Ascending aorta (tissue), 2 donors: ENCODE measurements at regions not wholly inside any gene's neighbourhood (a gene's known extent, or its start where the extent isn't known, plus 50 kb on each side); places are given as distances from the start of the nearest gene placed in this dataset.

Experiments used
- DNase-seq, 2 donors: peaks; one replicate each; pipeline ENCODE4 v3.0.0-alpha.2; 2019; ENCODE audit warnings: low spot score in 2 of 2
- H3K27ac ChIP-seq, 2 donors: fragments of 200-600 bp; sonication (generic); one replicate each; pipeline ENCODE4 v1.5.1; 2016 to 2017; ENCODE audit warnings: mild to moderate bottlenecking in 1 of 2
- H3K27me3 ChIP-seq: fragments of 200-600 bp; sonication (generic); one replicate; pipeline ENCODE4 v1.5.1; 2017
- H3K36me3 ChIP-seq, 2 donors: fragments of 200-600 bp; sonication (generic); one replicate each; pipeline ENCODE4 v1.5.1; 2016
- H3K4me1 ChIP-seq, 2 donors: fragments of 200-600 bp; sonication (generic); one replicate each; pipeline ENCODE4 v1.5.1; 2016 to 2017; ENCODE audit warnings: mild to moderate bottlenecking in 1 of 2
- H3K4me3 ChIP-seq, 2 donors: fragments of 200-600 bp; sonication (generic); one replicate each; pipeline ENCODE4 v1.5.1; 2016 to 2017; ENCODE audit warnings: mild to moderate bottlenecking in 1 of 2
- H3K9me3 ChIP-seq, 2 donors: fragments of 200-600 bp; sonication (generic); one replicate each; pipeline ENCODE4 v1.5.1; 2016
- intact Hi-C: fragments of 100-400 bp; cut with DNase I; formaldehyde crosslinking; loops from one replicate; pipeline ENCODE4 v1.15.1; 2023
- TF ChIP-seq, protein P1 (sequence below), 3 experiments: fragments of 200-600 bp in 2 of 3; fragments of 450-650 bp in 1 of 3; sonication (generic) in 2 of 3; IDR thresholded peaks; one replicate each; pipeline ENCODE4 v1.5.1; 2016 to 2019; ENCODE audit warnings: antibody characterized with exemption in 3 of 3, mild to moderate bottlenecking in 1 of 3, moderate library complexity in 1 of 3

DNA sequence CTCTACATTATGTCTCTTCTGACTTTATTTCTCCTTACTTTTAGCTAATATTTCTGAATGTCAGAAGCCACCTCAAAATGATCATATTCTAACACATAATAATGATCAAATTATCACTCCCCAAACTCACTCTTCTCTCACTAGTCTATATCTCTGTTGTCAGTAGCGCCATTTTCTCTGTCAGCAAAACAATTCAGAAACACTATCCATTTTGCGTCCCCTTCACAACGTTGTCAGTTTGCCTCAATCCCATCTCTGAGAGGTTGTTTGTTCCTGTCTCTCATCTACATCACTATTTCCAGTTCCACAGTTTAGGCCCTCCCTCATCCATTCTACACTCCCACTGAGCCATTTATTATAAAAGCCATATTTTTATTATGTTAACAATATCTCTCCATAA lies 1376.3 kb upstream of the ACVR2A start:
- TF ChIP-seq, protein P1, sequence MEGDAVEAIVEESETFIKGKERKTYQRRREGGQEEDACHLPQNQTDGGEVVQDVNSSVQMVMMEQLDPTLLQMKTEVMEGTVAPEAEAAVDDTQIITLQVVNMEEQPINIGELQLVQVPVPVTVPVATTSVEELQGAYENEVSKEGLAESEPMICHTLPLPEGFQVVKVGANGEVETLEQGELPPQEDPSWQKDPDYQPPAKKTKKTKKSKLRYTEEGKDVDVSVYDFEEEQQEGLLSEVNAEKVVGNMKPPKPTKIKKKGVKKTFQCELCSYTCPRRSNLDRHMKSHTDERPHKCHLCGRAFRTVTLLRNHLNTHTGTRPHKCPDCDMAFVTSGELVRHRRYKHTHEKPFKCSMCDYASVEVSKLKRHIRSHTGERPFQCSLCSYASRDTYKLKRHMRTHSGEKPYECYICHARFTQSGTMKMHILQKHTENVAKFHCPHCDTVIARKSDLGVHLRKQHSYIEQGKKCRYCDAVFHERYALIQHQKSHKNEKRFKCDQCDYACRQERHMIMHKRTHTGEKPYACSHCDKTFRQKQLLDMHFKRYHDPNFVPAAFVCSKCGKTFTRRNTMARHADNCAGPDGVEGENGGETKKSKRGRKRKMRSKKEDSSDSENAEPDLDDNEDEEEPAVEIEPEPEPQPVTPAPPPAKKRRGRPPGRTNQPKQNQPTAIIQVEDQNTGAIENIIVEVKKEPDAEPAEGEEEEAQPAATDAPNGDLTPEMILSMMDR (IDR thresholded peaks at IDR 0.05) = no peak
- Histone ChIP-seq H3K36me3 (no peaks in the 10 kb centered on the region), H3K9me3 (no peaks in the 10 kb centered on the region), H3K4me3 (no peak overlapping the region), H3K27me3 (no peaks in the 10 kb centered on the region), H3K27ac (no peak overlapping the region), H3K4me1 (no peaks in the 10 kb centered on the region)
- no peak for DNase-seq
- intact Hi-C loops = no loop called here

DNA sequence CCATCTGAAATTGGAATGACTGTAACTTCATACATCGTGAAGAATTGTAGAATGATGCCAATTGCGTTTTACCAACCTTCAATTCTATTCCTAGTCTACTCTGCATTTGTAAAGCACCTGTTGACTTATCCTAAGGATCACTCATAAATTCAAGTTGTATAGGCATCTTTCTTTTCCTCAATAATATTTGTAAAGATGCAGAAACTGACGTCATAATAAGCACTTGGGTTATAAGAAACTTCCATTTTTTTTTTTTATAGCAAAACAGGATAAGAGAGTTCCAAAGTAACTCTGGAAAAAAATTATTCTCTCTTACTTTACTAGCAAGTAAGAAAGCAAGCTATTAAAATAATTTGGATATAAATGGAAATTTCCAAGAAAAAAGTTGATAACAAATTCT lies 1377.4 kb upstream of the ACVR2A start:
- Histone ChIP-seq H3K9me3 (no peaks in the 10 kb centered on the region), H3K4me3 (no peak overlapping the region), H3K27me3 (no peaks in the 10 kb centered on the region), H3K36me3 (no peaks in the 10 kb centered on the region), H3K4me1 (no peaks in the 10 kb centered on the region), H3K27ac (no peak overlapping the region)
- no peak for DNase-seq
- TF ChIP-seq, protein P1 (IDR thresholded peaks at IDR 0.05) = no peak
- intact Hi-C loops = no loop called here

DNA sequence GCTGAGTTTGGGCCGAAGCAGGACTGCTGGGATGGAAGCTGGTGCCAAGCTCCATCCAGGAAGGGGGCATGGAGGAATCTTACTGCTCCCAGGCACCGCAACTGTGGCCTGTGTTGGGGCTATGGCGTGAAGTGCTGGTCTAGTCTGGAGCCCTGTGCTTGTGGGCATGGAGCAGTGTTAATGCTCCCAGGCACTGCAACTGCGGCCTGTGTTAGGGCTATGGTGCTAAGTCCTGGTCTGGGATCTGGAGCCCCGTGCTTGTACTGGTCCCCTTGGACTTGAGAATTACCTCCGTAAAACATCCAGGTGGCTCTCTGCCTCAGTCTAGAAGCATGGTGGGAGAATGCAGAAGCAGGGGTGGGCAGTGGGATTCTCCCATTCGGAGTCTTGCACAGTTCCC lies 1379.4 kb upstream of the ACVR2A start:
- Histone ChIP-seq H3K4me3 (no peak overlapping the region), H3K27ac (no peak overlapping the region), H3K9me3 (peaks cover 0 to 2% of the 10 kb centered on the region in 2 donors), H3K36me3 (no peaks in the 10 kb centered on the region), H3K27me3 (no peaks in the 10 kb centered on the region), H3K4me1 (no peaks in the 10 kb centered on the region)
- TF ChIP-seq, protein P1 (IDR thresholded peaks at IDR 0.05) = no peak
- DNase-seq = no peak
- intact Hi-C loops = no loop called here

DNA sequence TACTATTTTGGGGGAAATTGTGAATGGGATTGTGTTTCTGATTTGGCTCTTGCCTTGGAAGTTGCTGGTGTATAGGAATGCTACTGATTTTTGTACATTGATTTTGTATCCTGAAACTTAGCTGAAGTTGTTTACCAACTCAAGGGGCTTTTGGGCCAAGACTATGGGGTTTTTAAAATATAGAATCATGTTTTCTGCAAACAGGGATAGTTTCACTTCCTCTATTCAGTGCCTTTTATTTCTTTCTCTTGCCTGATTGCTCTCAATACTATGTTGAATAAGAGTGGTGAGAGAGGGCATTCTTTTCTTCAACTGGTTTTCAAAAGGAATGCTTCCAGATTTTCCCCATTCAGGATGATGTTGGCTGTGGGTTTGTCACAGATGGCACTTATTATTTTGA lies 1383.8 kb upstream of the ACVR2A start:
- Histone ChIP-seq H3K27ac (no peak overlapping the region), H3K4me1 (no peaks in the 10 kb centered on the region), H3K9me3 (peaks cover 0 to 4% of the 10 kb centered on the region in 2 donors), H3K4me3 (no peak overlapping the region), H3K36me3 (no peaks in the 10 kb centered on the region), H3K27me3 (no peaks in the 10 kb centered on the region)
- TF ChIP-seq, protein P1 (IDR thresholded peaks at IDR 0.05) = no peak
- intact Hi-C loops = no loop called here
- no peak for DNase-seq

DNA sequence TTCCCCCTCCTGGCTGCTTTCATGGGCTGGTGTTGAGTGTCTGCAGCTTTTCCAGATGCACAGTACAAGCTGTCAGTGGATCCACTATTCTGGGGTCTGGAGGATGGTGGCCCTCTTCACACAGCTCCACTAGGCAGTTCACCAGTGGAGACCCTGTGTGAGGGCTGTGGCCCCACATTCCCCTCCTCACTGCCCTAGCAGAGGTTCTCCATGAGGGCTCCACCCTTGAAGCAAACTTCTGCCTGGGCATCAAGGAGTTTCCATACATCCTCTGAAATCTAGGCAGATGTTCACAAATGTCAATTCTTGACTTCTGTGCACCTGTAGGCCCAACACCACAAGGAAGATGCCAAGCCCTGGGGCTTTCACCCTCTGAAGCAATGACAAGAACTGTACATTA lies 1386.2 kb upstream of the ACVR2A start:
- DNase-seq = no peak
- peaks cover 0 to 4% of the 10 kb centered on the region in 2 donors for H3K9me3 ChIP-seq
- H3K27ac ChIP-seq = no peak overlapping the region
- H3K27me3 ChIP-seq = no peaks in the 10 kb centered on the region
- no peaks in the 10 kb centered on the region for H3K4me1 ChIP-seq
- TF ChIP-seq, protein P1 (IDR thresholded peaks at IDR 0.05) = no peak
- intact Hi-C loops = no loop called here
- no peaks in the 10 kb centered on the region for H3K36me3 ChIP-seq
- H3K4me3 ChIP-seq = no peak overlapping the region

DNA sequence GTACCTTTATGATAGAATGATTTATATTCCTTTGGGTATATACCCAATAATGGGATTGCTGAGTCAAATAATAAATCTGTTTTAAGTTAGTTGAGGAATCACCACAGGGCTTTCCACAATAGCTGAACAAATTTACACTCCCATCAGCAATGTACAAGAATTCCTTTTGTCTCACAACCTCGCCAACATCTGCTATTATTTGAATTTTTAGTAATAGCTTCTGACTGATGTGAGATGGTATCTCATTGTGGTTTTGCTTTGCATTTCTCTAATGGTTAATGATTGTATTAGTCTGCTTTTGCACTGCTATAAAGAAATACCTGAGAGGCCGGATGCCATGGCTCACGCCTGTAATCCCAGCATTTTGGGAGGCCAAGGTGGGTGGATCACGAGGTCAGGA lies 1387.6 kb upstream of the ACVR2A start:
- Histone ChIP-seq H3K4me3 (no peak overlapping the region), H3K36me3 (no peaks in the 10 kb centered on the region), H3K9me3 (peaks cover 0 to 4% of the 10 kb centered on the region in 2 donors), H3K27ac (no peak overlapping the region), H3K4me1 (no peaks in the 10 kb centered on the region), H3K27me3 (no peaks in the 10 kb centered on the region)
- intact Hi-C loops = no loop called here
- TF ChIP-seq, protein P1 (IDR thresholded peaks at IDR 0.05) = no peak
- no peak for DNase-seq
